ENCODE measurements at regions not wholly inside any gene's neighbourhood (a gene's known extent, or its start where the extent isn't known, plus 50 kb on each side); places are given as distances from the start of the nearest gene placed in this dataset.

- H3K27me3 Mint-ChIP-seq (ENCODE audit: insufficient read depth): no peaks in the 10 kb centered on the region
- H3K27ac Mint-ChIP-seq: no peak overlapping the region
- peaks cover 11% of the 10 kb centered on the region for H3K9me3 Mint-ChIP-seq
- no peaks in the 10 kb centered on the region for H3K36me3 Mint-ChIP-seq (ENCODE audit: low read depth)
- no peak for DNase-seq
- TF ChIP-seq CTCF (IDR thresholded peaks at IDR 0.05): no peak
- no peak overlapping the region for H3K4me3 Mint-ChIP-seq
- no peaks in the 10 kb centered on the region for H3K4me1 Mint-ChIP-seq (ENCODE audit: low read depth)
Observed at GRCh38 chr2:107308835-107309234, 422.9 kb upstream of the ST6GAL2 start.

- peaks cover 16% of the 10 kb centered on the region for H3K9me3 Mint-ChIP-seq
- TF ChIP-seq CTCF (IDR thresholded peaks at IDR 0.05): no peak
- DNase-seq: no peak
- no peaks in the 10 kb centered on the region for H3K4me1 Mint-ChIP-seq (ENCODE audit: low read depth)
- no peak overlapping the region for H3K27ac Mint-ChIP-seq
- no peaks in the 10 kb centered on the region for H3K27me3 Mint-ChIP-seq (ENCODE audit: insufficient read depth)
- no peaks in the 10 kb centered on the region for H3K36me3 Mint-ChIP-seq (ENCODE audit: low read depth)
- no peak overlapping the region for H3K4me3 Mint-ChIP-seq
Observed at GRCh38 chr2:107312240-107312639, 426.3 kb upstream of the ST6GAL2 start.

- H3K27ac Mint-ChIP-seq: no peak overlapping the region
- H3K27me3 Mint-ChIP-seq (ENCODE audit: insufficient read depth): no peaks in the 10 kb centered on the region
- no peaks in the 10 kb centered on the region for H3K36me3 Mint-ChIP-seq (ENCODE audit: low read depth)
Observed at GRCh38 chr2:107313316-107313715, 427.3 kb upstream of the ST6GAL2 start.

GRCh38 chr2:107320881-107321280 is 434.9 kb upstream of the ST6GAL2 start:
- H3K27ac Mint-ChIP-seq: no peak overlapping the region
- H3K36me3 Mint-ChIP-seq (ENCODE audit: low read depth): no peaks in the 10 kb centered on the region
- no peak for DNase-seq
- no peak overlapping the region for H3K4me3 Mint-ChIP-seq
- no peaks in the 10 kb centered on the region for H3K27me3 Mint-ChIP-seq (ENCODE audit: insufficient read depth)
- peaks cover 33% of the 10 kb centered on the region for H3K9me3 Mint-ChIP-seq
- TF ChIP-seq CTCF (IDR thresholded peaks at IDR 0.05): no peak
- H3K4me1 Mint-ChIP-seq (ENCODE audit: low read depth): no peaks in the 10 kb centered on the region

More at GRCh38 chr2:107313316-107313715, 427.3 kb upstream of the ST6GAL2 start:
- TF ChIP-seq CTCF (IDR thresholded peaks at IDR 0.05): no peak
- no peak for DNase-seq
- Mint-ChIP-seq H3K4me1 (ENCODE audit: low read depth) (no peaks in the 10 kb centered on the region), H3K9me3 (peaks cover 16% of the 10 kb centered on the region), H3K4me3 (no peak overlapping the region)

DNA sequence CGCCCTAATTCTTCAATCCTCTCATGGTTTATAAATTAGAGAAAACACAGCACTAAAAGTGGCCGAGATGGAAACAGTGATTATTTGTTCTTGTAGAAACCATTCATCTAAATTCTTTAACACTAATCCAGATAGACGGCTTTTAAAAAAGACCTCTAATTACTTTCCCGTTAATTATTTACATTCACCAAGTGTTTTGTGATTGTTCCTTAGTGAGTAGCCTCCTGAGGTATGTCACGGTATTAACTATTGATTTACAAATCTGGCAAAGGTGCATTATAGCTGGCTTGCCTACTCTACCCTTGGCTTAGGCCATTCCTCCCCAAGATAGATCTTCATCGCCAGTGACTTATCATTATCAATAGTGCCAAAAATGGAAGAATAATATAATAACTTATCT is 436.4 kb upstream of the ST6GAL2 start:
- H3K27ac Mint-ChIP-seq: no peak overlapping the region
- no peak overlapping the region for H3K4me3 Mint-ChIP-seq
- H3K27me3 Mint-ChIP-seq (ENCODE audit: insufficient read depth): no peaks in the 10 kb centered on the region
- TF ChIP-seq CTCF (IDR thresholded peaks at IDR 0.05): no peak
- H3K4me1 Mint-ChIP-seq (ENCODE audit: low read depth): no peaks in the 10 kb centered on the region
- H3K36me3 Mint-ChIP-seq (ENCODE audit: low read depth): peaks cover 5% of the 10 kb centered on the region; the same call in 1 of the 2 replicates
- H3K9me3 Mint-ChIP-seq: peaks cover 36% of the 10 kb centered on the region
- DNase-seq: no peak

Measured in HFFc6 (cell line).